H1 (cell line): ENCODE measurements at regions not wholly inside any gene's neighbourhood (a gene's known extent, or its start where the extent isn't known, plus 50 kb on each side); places are given as distances from the start of the nearest gene placed in this dataset.
A peak's percentile ranks its signal among the peaks of the same experiment; 100 is the strongest.

Source experiments
- CTCF ChIA-PET: fragments of 300-600 bp; sonication (Branson Sonifier 250); formaldehyde crosslinking; loops from one replicate; lab custom pipeline; 2021; ENCODE audit not compliant: partially characterized antibody; lab: Charles Lee
- POLR2A ChIA-PET: fragments of 300-600 bp; sonication (Branson Sonifier 250); formaldehyde crosslinking; loops from one replicate; lab custom pipeline; 2021; ENCODE audit warnings: inconsistent platforms; ENCODE audit not compliant: partially characterized antibody; lab: Charles Lee
- DNase-seq, 2 experiments: peaks; one replicate each; pipeline versions ENCODE4 v3.0.0 to v3.0.0-alpha.2; 2010 to 2022; ENCODE audit warnings: low spot score in 2 of 2, low read depth in 1 of 2, mixed read lengths in 1 of 2
- FAIRE-seq: peaks from 2 replicates; lab custom pipeline; 2011; peaks lifted over from hg19 to GRCh38; lab: Jason Lieb, UNC
- H2AFZ ChIP-seq: 2 replicates; pipeline ENCODE4 v1.8.1; 2012; ENCODE audit warnings: low read length, inconsistent platforms
- H2AK5ac ChIP-seq: 2 replicates; pipeline ENCODE4 v1.6.1; 2013; ENCODE audit warnings: low read depth, low read length
- H2BK120ac ChIP-seq: replicated peaks from 2 replicates; pipeline ENCODE3; 2013; ENCODE audit warnings: low read depth, low read length, inconsistent platforms
- H2BK12ac ChIP-seq: 2 replicates; pipeline ENCODE4 v1.6.1; 2013; ENCODE audit warnings: low read depth, low read length
- H2BK15ac ChIP-seq: 2 replicates; pipeline ENCODE4 v1.6.1; 2013; ENCODE audit warnings: low read length
- H2BK20ac ChIP-seq: 2 replicates; pipeline ENCODE4 v1.6.1; 2013; ENCODE audit warnings: low read length
- H2BK5ac ChIP-seq: 2 replicates; pipeline ENCODE4 v1.6.1; 2013; ENCODE audit warnings: low read depth, low read length
- H3K14ac ChIP-seq: 2 replicates; pipeline ENCODE4 v1.6.1; 2013; ENCODE audit warnings: inconsistent platforms; ENCODE audit not compliant: insufficient read length
- H3K18ac ChIP-seq: 2 replicates; pipeline ENCODE4 v1.6.1; 2013; ENCODE audit warnings: low read length; ENCODE audit errors: extremely low read depth
- H3K23ac ChIP-seq: 2 replicates; pipeline ENCODE4 v1.6.1; 2013; ENCODE audit warnings: inconsistent platforms; ENCODE audit not compliant: insufficient read length
- H3K23me2 ChIP-seq: 2 replicates; pipeline ENCODE4 v1.6.1; 2013; ENCODE audit warnings: low read depth, low read length
- H3K27ac ChIP-seq: 2 replicates; pipeline ENCODE4 v1.6.1; 2011; ENCODE audit warnings: low read depth, low read length, inconsistent platforms
- H3K27me3 ChIP-seq, 4 experiments: replicated peaks in 1 of 4; 1 replicate in 1 of 4; 2 replicates in 3 of 4; pipeline versions ENCODE4 v1.6.1 to v1.8.1; 2011 to 2013; ENCODE audit warnings: low read length in 3 of 4, mild to moderate bottlenecking in 3 of 4, inconsistent platforms in 2 of 4, mixed read lengths in 2 of 4, moderate library complexity in 1 of 4; ENCODE audit not compliant: control insufficient read depth in 3 of 4, insufficient read depth in 3 of 4; ENCODE audit errors: extremely low read depth in 1 of 4
- H3K36me3 ChIP-seq, 4 experiments: 2 replicates each; pipeline versions ENCODE4 v1.6.1 to v1.8.1; 2011 to 2013; ENCODE audit warnings: mild to moderate bottlenecking in 4 of 4, low read length in 3 of 4, moderate library complexity in 2 of 4, control low read depth in 1 of 4, inconsistent platforms in 1 of 4; ENCODE audit not compliant: insufficient read depth in 4 of 4, control insufficient read depth in 2 of 4
- H3K4ac ChIP-seq: replicated peaks from 2 replicates; pipeline ENCODE3; 2013; ENCODE audit warnings: low read length, low read depth, mixed read lengths, inconsistent platforms; ENCODE audit not compliant: insufficient read length
- H3K4me1 ChIP-seq, 4 experiments: replicated peaks in 1 of 4; 1 replicate in 1 of 4; 2 replicates in 3 of 4; pipeline versions ENCODE4 v1.6.1 to v1.8.1; 2011 to 2013; ENCODE audit warnings: low read length in 3 of 4, inconsistent platforms in 2 of 4, mixed read lengths in 1 of 4; ENCODE audit not compliant: insufficient read depth in 4 of 4, control insufficient read depth in 3 of 4
- H3K4me2 ChIP-seq, 2 experiments: 2 replicates each; pipeline versions ENCODE4 v1.6.1 to v1.8.1; 2011 to 2013; ENCODE audit warnings: low read depth in 2 of 2, low read length in 2 of 2, control low read depth in 1 of 2, inconsistent platforms in 1 of 2, mild to moderate bottlenecking in 1 of 2; ENCODE audit not compliant: insufficient read depth in 1 of 2
- H3K4me3 ChIP-seq, 4 experiments: fragments of 200-600, 300-600 bp in 1 of 4; sonication (generic), shearing (Covaris generic), sonication (Bioruptor Twin) in 1 of 4; 2 replicates each; pipeline versions ENCODE4 v1.5.1 to v1.8.1; 2011 to 2016; ENCODE audit warnings: low read length in 4 of 4, low read depth in 3 of 4, control low read depth in 2 of 4, inconsistent platforms in 2 of 4, mild to moderate bottlenecking in 2 of 4, mixed read lengths in 1 of 4, moderate library complexity in 1 of 4; ENCODE audit not compliant: insufficient read depth in 2 of 4; ENCODE audit errors: extremely low read depth in 1 of 4
- H3K56ac ChIP-seq: replicated peaks from 2 replicates; pipeline ENCODE3; 2013; ENCODE audit warnings: low read depth, mild to moderate bottlenecking, mixed read lengths, low read length, inconsistent platforms; ENCODE audit not compliant: insufficient read length
- H3K79me1 ChIP-seq: 2 replicates; pipeline ENCODE4 v1.6.1; 2013; ENCODE audit warnings: low read depth, low read length, control low read depth
- H3K79me2 ChIP-seq, 2 experiments: 2 replicates each; pipeline versions ENCODE4 v1.6.1 to v1.8.1; 2012 to 2013; ENCODE audit warnings: low read length in 2 of 2, mild to moderate bottlenecking in 2 of 2, inconsistent platforms in 1 of 2; ENCODE audit not compliant: insufficient read depth in 2 of 2, control insufficient read depth in 1 of 2
- H3K9ac ChIP-seq, 4 experiments: replicated peaks in 1 of 4; 1 replicate in 1 of 4; 2 replicates in 3 of 4; pipeline versions ENCODE4 v1.6.1 to v1.8.1; 2011 to 2013; ENCODE audit warnings: low read depth in 3 of 4, low read length in 3 of 4, control low read depth in 2 of 4, mild to moderate bottlenecking in 2 of 4, moderate library complexity in 2 of 4, inconsistent platforms in 1 of 4; ENCODE audit errors: extremely low read depth in 1 of 4
- H3K9me3 ChIP-seq, 2 experiments: 2 replicates each; pipeline versions ENCODE4 v1.6.1 to v1.8.1; 2012 to 2013; ENCODE audit warnings: mild to moderate bottlenecking in 2 of 2, moderate library complexity in 2 of 2, control low read depth in 1 of 2, inconsistent platforms in 1 of 2, low read depth in 1 of 2, low read length in 1 of 2, mixed read lengths in 1 of 2; ENCODE audit not compliant: insufficient read depth in 2 of 2
- H4K20me1 ChIP-seq, 2 experiments: replicated peaks in 1 of 2; 2 replicates each; pipeline versions ENCODE3 to v1.8.1; 2011 to 2013; ENCODE audit warnings: inconsistent platforms in 2 of 2, low read length in 2 of 2, mild to moderate bottlenecking in 1 of 2; ENCODE audit not compliant: insufficient read depth in 2 of 2, control insufficient read depth in 1 of 2
- H4K5ac ChIP-seq: 2 replicates; pipeline ENCODE4 v1.6.1; 2013; ENCODE audit warnings: low read length, low read depth, mixed read lengths, inconsistent platforms; ENCODE audit not compliant: insufficient read length
- H4K8ac ChIP-seq: 2 replicates; pipeline ENCODE4 v1.8.0; 2013; ENCODE audit warnings: mild to moderate bottlenecking, moderate library complexity, low read length, inconsistent platforms; ENCODE audit not compliant: insufficient read depth; ENCODE audit errors: extremely low read depth
- H4K91ac ChIP-seq: replicated peaks from 2 replicates; pipeline ENCODE3; 2013; ENCODE audit warnings: low read length, mixed read lengths, inconsistent platforms; ENCODE audit not compliant: insufficient read length
- ATF3 ChIP-seq: IDR thresholded peaks from 2 replicates; pipeline ENCODE4 v1.6.1; 2011; ENCODE audit warnings: low read depth, mild to moderate bottlenecking, low read length; ENCODE audit not compliant: insufficient read depth
- CTBP2 ChIP-seq: IDR thresholded peaks from 2 replicates; pipeline ENCODE4 v1.7.0; 2011; ENCODE audit warnings: borderline replicate concordance, mild to moderate bottlenecking, moderate library complexity, mixed read lengths, low read length; ENCODE audit not compliant: insufficient read depth, insufficient read length
- KDM4A ChIP-seq: IDR thresholded peaks from one replicate; pipeline ENCODE4 v1.7.1; 2012; ENCODE audit warnings: low read depth, mild to moderate bottlenecking, moderate library complexity, low read length, inconsistent platforms; ENCODE audit not compliant: severe bottlenecking
- NRF1 ChIP-seq: IDR thresholded peaks from 2 replicates; pipeline ENCODE4 v1.6.1; 2011; ENCODE audit warnings: mild to moderate bottlenecking, low read depth, low read length, improper control_type of control experiment
- PHF8 ChIP-seq: fragments of 200-600 bp; sonication (generic); conservative IDR thresholded peaks from 2 replicates; pipeline ENCODE4 v1.7.1; 2012; ENCODE audit warnings: low read depth, mild to moderate bottlenecking, inconsistent platforms, low read length, moderate library complexity
- RAD21 ChIP-seq, 2 experiments: IDR thresholded peaks in 1 of 2; conservative IDR thresholded peaks in 1 of 2; 2 replicates each; pipeline ENCODE4 v1.6.1; 2011; ENCODE audit warnings: low read depth in 2 of 2, low read length in 2 of 2, improper control_type of control experiment in 1 of 2, inconsistent platforms in 1 of 2, mild to moderate bottlenecking in 1 of 2, moderate library complexity in 1 of 2
- SAP30 ChIP-seq: fragments of 300-600 bp; sonication (generic); IDR thresholded peaks from 2 replicates; pipeline ENCODE4 v1.7.1; 2012; ENCODE audit warnings: low read length, moderate library complexity, mild to moderate bottlenecking, inconsistent platforms; ENCODE audit not compliant: insufficient read depth, insufficient replicate concordance
- SIN3A ChIP-seq, 2 experiments: IDR thresholded peaks in 1 of 2; conservative IDR thresholded peaks in 1 of 2; 2 replicates each; pipeline ENCODE4 v1.6.1; 2011 to 2012; ENCODE audit warnings: low read length in 2 of 2, improper control_type of control experiment in 1 of 2, low read depth in 1 of 2, mild to moderate bottlenecking in 1 of 2
- SP1 ChIP-seq: IDR thresholded peaks from 2 replicates; pipeline ENCODE4 v1.6.1; 2011; ENCODE audit warnings: low read depth, low read length
- WGBS, 2 experiments: shearing (Covaris generic) in 1 of 2; methylation state at CpG; one replicate each; pipeline versions ENCODE4 v1.1.6 to v1.1.7; 2013 to 2015; ENCODE audit warnings: low lambda C conversion rate in 2 of 2, mixed read lengths in 2 of 2, inconsistent platforms in 1 of 2, low coverage in 1 of 2, missing lambda C conversion rate in 1 of 2; ENCODE audit not compliant: insufficient replicate concordance in 2 of 2, insufficient coverage in 1 of 2, insufficient read length in 1 of 2; ENCODE audit errors: extremely low coverage in 1 of 2, missing lambda C conversion rate in 1 of 2; 5-methylcytosine and 5-hydroxymethylcytosine counted together

DNA sequence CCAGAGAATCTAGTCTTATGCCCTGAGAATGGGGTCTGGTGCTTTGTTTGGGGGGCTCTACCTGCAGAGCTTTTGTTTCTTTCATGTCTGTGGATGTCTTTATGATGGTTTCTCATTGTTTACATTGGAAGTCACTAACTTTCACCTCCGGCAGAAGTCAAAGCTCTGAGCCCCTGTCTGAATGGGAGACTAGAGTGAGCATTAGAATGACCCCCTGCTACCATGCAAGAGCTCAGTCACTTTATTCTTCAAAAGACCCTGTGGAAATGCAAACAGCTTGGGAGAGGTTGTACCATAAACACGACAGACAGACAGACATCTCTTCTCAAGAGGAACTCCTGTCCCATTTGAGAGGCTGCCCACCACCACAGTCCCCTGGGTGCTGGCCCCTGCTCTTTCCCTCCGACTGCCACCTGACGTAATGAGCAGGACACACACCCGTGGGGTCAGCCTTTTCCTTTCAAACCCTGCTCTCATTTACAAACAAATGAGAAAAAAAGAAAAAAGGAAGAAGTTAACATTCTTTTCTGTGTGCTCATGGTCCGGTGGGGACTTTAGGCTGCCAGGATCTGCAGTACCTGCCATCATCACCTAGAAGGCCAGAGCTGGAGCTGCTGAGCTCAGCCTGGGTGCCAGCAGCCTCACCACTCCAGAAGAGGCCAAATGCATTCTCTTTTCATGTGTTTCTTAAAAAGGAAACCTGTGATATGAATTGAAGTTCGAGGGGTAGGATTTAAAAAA is 91.6 kb downstream of the FZD1 start:
- no peaks in the 10 kb centered on the region for H3K23me2 ChIP-seq
- DNase-seq (peak; percentile 46 to 54), FAIRE-seq (peak; percentile 52)
- no peak overlapping the region for H2AFZ ChIP-seq
- H2BK20ac ChIP-seq: no peak overlapping the region
- H2BK12ac ChIP-seq: no peak overlapping the region
- H3K9me3 ChIP-seq: no peaks in the 10 kb centered on the region
- no peak overlapping the region for H3K18ac ChIP-seq
- no peak overlapping the region for H2AK5ac ChIP-seq
- no peak overlapping the region for H2BK15ac ChIP-seq
- no peak overlapping the region for H3K27ac ChIP-seq
- no peak overlapping the region for H2BK5ac ChIP-seq
- no peak overlapping the region for H4K91ac ChIP-seq
- WGBS, 2 experiments: 22% methylated on average over 5 of the region's 7 CpGs; no CpG with 5 or more reads in 1 of the 2 experiments
- H3K23ac ChIP-seq: no peak overlapping the region
- CTCF ChIA-PET: interaction anchor here (0.6 to 2.6 kb wide), 11 partner anchors 11 to 1655 kb away, joined by 3 to 6 read pairs (median 3); no protein-coding TSS in a partner anchor
- no peak overlapping the region for H3K9ac ChIP-seq
- H3K79me2 ChIP-seq: no peaks in the 10 kb centered on the region
- H3K79me1 ChIP-seq: no peaks in the 10 kb centered on the region
- H4K8ac ChIP-seq: no peak overlapping the region
- no peak overlapping the region for H2BK120ac ChIP-seq
- H3K4me1 ChIP-seq: peaks cover 0 to 4% (median 2%) of the 10 kb centered on the region in 4 experiments; a peak in 3 of 7 replicates
- H3K27me3 ChIP-seq: peaks cover 42 to 93% (median 70%) of the 10 kb centered on the region in 4 experiments
- peak overlapping the region in 1 of 2 experiments; percentile 16; a peak in 2 of 4 replicates for H3K4me2 ChIP-seq
- H4K20me1 ChIP-seq: peaks cover 0 to 3% of the 10 kb centered on the region in 2 experiments
- POLR2A ChIA-PET: no interaction called here
- H3K14ac ChIP-seq: no peak overlapping the region
- H4K5ac ChIP-seq: no peak overlapping the region
- H3K4me3 ChIP-seq: no peak overlapping the region
- no peak overlapping the region for H3K4ac ChIP-seq
- no peak overlapping the region for H3K56ac ChIP-seq
- H3K36me3 ChIP-seq: no peaks in the 10 kb centered on the region
- TF ChIP-seq NRF1 (no peak), CTBP2 (no peak), PHF8 (no peak), SIN3A (conservative IDR thresholded peaks at IDR 0.05 in 1 of 2, IDR thresholded peaks at IDR 0.05 in 1 of 2; ENCODE audit: low read depth in 1 of 2, low read length in 2 of 2) (no peak), RAD21 (IDR thresholded peaks at IDR 0.05 in 1 of 2, conservative IDR thresholded peaks at IDR 0.05 in 1 of 2; ENCODE audit: low read depth in 2 of 2, low read length in 2 of 2) (no peak), SAP30 (no peak), SP1 (0 out of 2 replicates have a peak, but pooled peaks have one; percentile 6), ATF3 (no peak), KDM4A (no peak)
